HEK293 (cell line): ENCODE measurements at regions not wholly inside any gene's neighbourhood (a gene's known extent, or its start where the extent isn't known, plus 50 kb on each side); places are given as distances from the start of the nearest gene placed in this dataset.

ENCODE experiments used
- ZBTB49 ChIP-seq: fragments of 450-650 bp; formaldehyde crosslinking; IDR thresholded peaks from 2 replicates; pipeline ENCODE4 v1.5.1; 2016; ENCODE audit warnings: missing biosample characterization, missing genetic modification characterization, low read depth
- ZNF221 ChIP-seq: fragments of 450-650 bp; formaldehyde crosslinking; IDR thresholded peaks from 2 replicates; pipeline ENCODE4 v1.5.1; 2017; ENCODE audit warnings: missing biosample characterization, missing genetic modification characterization, borderline replicate concordance

DNA sequence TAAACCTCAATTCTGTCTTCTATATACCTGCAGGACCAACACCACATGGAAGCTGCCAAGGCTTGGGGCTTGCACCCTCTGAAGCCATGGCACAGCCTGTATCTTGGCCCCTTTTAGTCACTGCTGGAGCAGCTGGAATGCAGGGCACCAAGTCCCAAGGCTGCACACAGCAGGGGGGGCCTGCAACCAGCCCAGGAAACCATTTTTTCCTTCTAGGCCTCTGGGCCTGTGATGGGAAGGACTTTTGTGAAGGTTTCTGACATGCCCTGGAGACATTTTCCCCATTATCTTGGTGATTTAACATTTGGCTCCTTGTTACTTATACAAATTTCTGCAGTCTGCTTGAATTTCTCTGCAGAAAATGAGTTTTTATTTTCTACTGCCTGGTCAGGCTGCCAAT is 123.2 kb upstream of the PCGF5 start:
- no peak for TF ChIP-seq ZNF221
- no peak for TF ChIP-seq ZBTB49 (tag by site-specific recombination)
